T-cell (primary cell): ENCODE measurements at regions not wholly inside any gene's neighbourhood (a gene's known extent, or its start where the extent isn't known, plus 50 kb on each side); places are given as distances from the start of the nearest gene placed in this dataset.
"Not testable (repeated sequence)": the region's sequence is repeated elsewhere in the genome, so short reads cannot be mapped to it uniquely, and the experiment has no call there.

ENCODE experiments used
- ATAC-seq, 4 experiments: fragments of 200-7000 bp in 3 of 4; fragments of 150-1000 bp in 1 of 4; cut with Tn5 transposase; replicated peaks in 1 of 4; 1 replicate in 3 of 4; 2 replicates in 1 of 4; pipeline ENCODE4 v1.10.0; 2021; ENCODE audit warnings: moderate library complexity in 3 of 4, mild to moderate bottlenecking in 2 of 4, moderate number of reproducible peaks in 1 of 4
- CTCF ChIA-PET, 2 donors: fragments of 300-600 bp; sonication (Branson Sonifier 250); formaldehyde crosslinking; loops; one replicate each; lab custom pipeline; 2022; ENCODE audit warnings: antibody characterized with exemption in 2 of 2; lab: Charles Lee
- POLR2A ChIA-PET, 2 donors: fragments of 300-600 bp; sonication (Branson Sonifier 250); formaldehyde crosslinking; loops; one replicate each; lab custom pipeline; 2022; ENCODE audit warnings: antibody characterized with exemption in 2 of 2; lab: Charles Lee
- DNase-seq, 35 experiments: peaks; one replicate each; pipeline versions ENCODE4 v3.0.0 to v3.0.0-alpha.2; 2013 to 2023
- H3K27ac ChIP-seq: one replicate; pipeline ENCODE4 v1.5.1; 2013; ENCODE audit warnings: low read length
- H3K27me3 ChIP-seq, 2 experiments: replicated peaks in 1 of 2; 1 replicate in 1 of 2; 2 replicates in 1 of 2; pipeline versions ENCODE4 v1.6.1 to v1.7.0; 2013; ENCODE audit warnings: low read length in 1 of 2, mixed read lengths in 1 of 2; ENCODE audit not compliant: control insufficient read depth in 2 of 2, insufficient read depth in 2 of 2; ENCODE audit errors: extremely low read depth in 1 of 2
- H3K36me3 ChIP-seq, 2 donors: 1 replicate in 1 of 2; 2 replicates in 1 of 2; pipeline versions ENCODE4 v1.6.1 to v1.7.0; 2013; ENCODE audit warnings: low read length in 1 of 2; ENCODE audit not compliant: control insufficient read depth in 2 of 2, insufficient read depth in 1 of 2; ENCODE audit errors: extremely low read depth in 1 of 2
- H3K4me1 ChIP-seq, 2 experiments: 1 replicate in 1 of 2; 2 replicates in 1 of 2; pipeline versions ENCODE4 v1.6.1 to v1.7.0; 2013; ENCODE audit warnings: low read length in 2 of 2, mixed read lengths in 1 of 2; ENCODE audit not compliant: insufficient read depth in 2 of 2, control insufficient read depth in 1 of 2; ENCODE audit errors: extremely low read depth in 1 of 2
- H3K4me3 ChIP-seq, 2 donors: 1 replicate in 1 of 2; 2 replicates in 1 of 2; pipeline versions ENCODE4 v1.5.1 to v1.7.0; 2013; ENCODE audit warnings: mild to moderate bottlenecking in 2 of 2, low read length in 1 of 2, moderate library complexity in 1 of 2; ENCODE audit not compliant: control insufficient read depth in 1 of 2; ENCODE audit errors: extremely low read depth in 1 of 2
- H3K9me3 ChIP-seq: 2 replicates; pipeline ENCODE4 v1.7.0; 2013
- H3K27ac Mint-ChIP-seq, 2 donors: one replicate each; pipeline ENCODE4 v1.8.0; 2020 to 2021; ENCODE audit warnings: mild to moderate bottlenecking in 2 of 2, mixed read lengths in 2 of 2
- H3K27me3 Mint-ChIP-seq, 2 donors: one replicate each; pipeline ENCODE4 v1.8.0; 2021 to 2022; ENCODE audit warnings: mixed read lengths in 2 of 2
- H3K36me3 Mint-ChIP-seq: one replicate; pipeline ENCODE4 v1.8.0; 2021; ENCODE audit warnings: mixed read lengths
- H3K4me1 Mint-ChIP-seq, 3 donors: one replicate each; pipeline ENCODE4 v1.8.0; 2020 to 2022; ENCODE audit warnings: mixed read lengths in 3 of 3, mild to moderate bottlenecking in 1 of 3
- H3K4me3 Mint-ChIP-seq, 3 donors: one replicate each; pipeline ENCODE4 v1.8.0; 2020 to 2022; ENCODE audit warnings: mild to moderate bottlenecking in 3 of 3, mixed read lengths in 3 of 3, moderate library complexity in 3 of 3
- H3K9me3 Mint-ChIP-seq, 3 donors: one replicate each; pipeline ENCODE4 v1.8.0; 2020 to 2022; ENCODE audit warnings: mixed read lengths in 3 of 3
- WGBS: methylation state at CpG from one replicate; pipeline ENCODE4 v1.1.5; 2013; ENCODE audit warnings: missing lambda C conversion rate; ENCODE audit not compliant: insufficient coverage; 5-methylcytosine and 5-hydroxymethylcytosine counted together

GRCh38 chr7:136274636-136275345 lies 297.6 kb upstream of the MTPN start:
- H3K4me1 Mint-ChIP-seq: no peaks in the 10 kb centered on the region
- H3K9me3 Mint-ChIP-seq: peaks cover 0 to 13% (median 0%) of the 10 kb centered on the region in 3 donors
- Histone ChIP-seq H3K27ac (no peak overlapping the region), H3K27me3 (no peaks in the 10 kb centered on the region), H3K36me3 (no peaks in the 10 kb centered on the region), H3K4me1 (no peaks in the 10 kb centered on the region), H3K4me3 (no peak overlapping the region), H3K9me3 (no peaks in the 10 kb centered on the region)
- ATAC-seq: no peak
- ChIA-PET POLR2A (no interaction called here), CTCF (no interaction called here)
- no peak overlapping the region for H3K27ac Mint-ChIP-seq
- 100% methylated on average over 1 of the region's 1 CpG for WGBS
- no peaks in the 10 kb centered on the region for H3K36me3 Mint-ChIP-seq
- H3K27me3 Mint-ChIP-seq: no peaks in the 10 kb centered on the region
- no peak for DNase-seq
- H3K4me3 Mint-ChIP-seq: no peak overlapping the region

DNA sequence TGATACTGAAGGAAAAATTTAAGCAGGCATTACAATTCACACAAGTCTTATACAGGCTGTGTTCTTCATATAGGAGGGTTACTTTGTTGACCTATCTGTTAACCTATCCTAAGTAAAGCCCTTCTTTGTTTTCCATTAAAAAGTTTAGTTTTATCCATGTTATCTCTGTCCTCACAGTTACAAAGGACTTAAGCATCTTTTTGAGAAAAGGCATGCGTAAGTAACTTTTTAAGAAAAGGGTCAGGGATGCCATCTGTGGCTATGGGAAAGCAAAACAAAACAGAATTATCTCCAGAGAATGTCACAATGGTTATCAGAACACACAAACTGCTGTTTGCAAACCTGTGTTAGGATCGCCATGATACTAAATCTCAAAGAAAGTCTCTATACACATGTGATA lies 295.8 kb upstream of the MTPN start:
- ATAC-seq (no peak), DNase-seq (no peak)
- H3K4me1 ChIP-seq: no peaks in the 10 kb centered on the region
- no peaks in the 10 kb centered on the region for H3K27me3 Mint-ChIP-seq
- CTCF ChIA-PET: no interaction called here
- no peaks in the 10 kb centered on the region for H3K36me3 ChIP-seq
- no CpG with 5 or more reads among the region's 2 CpGs for WGBS
- H3K27me3 ChIP-seq: no peaks in the 10 kb centered on the region
- no peak overlapping the region for H3K27ac ChIP-seq
- no peak overlapping the region for H3K27ac Mint-ChIP-seq
- no peak overlapping the region for H3K4me3 Mint-ChIP-seq
- peaks cover 3 to 23% (median 13%) of the 10 kb centered on the region in 3 donors for H3K9me3 Mint-ChIP-seq
- no peaks in the 10 kb centered on the region for H3K36me3 Mint-ChIP-seq
- no peak overlapping the region for H3K4me3 ChIP-seq
- POLR2A ChIA-PET: no interaction called here
- H3K9me3 ChIP-seq: no peaks in the 10 kb centered on the region
- H3K4me1 Mint-ChIP-seq: no peaks in the 10 kb centered on the region

- WGBS: 100% methylated on average over 1 of the region's 2 CpGs
- Mint-ChIP-seq H3K36me3 (no peaks in the 10 kb centered on the region), H3K4me1 (no peaks in the 10 kb centered on the region), H3K9me3 (peaks cover 17 to 36% (median 22%) of the 10 kb centered on the region in 3 donors), H3K4me3 (no peak overlapping the region), H3K27me3 (no peaks in the 10 kb centered on the region), H3K27ac (no peak overlapping the region)
- Histone ChIP-seq H3K36me3 (no peaks in the 10 kb centered on the region), H3K4me3 (no peak overlapping the region), H3K9me3 (peaks cover 3% of the 10 kb centered on the region), H3K27me3 (no peaks in the 10 kb centered on the region), H3K4me1 (no peaks in the 10 kb centered on the region), H3K27ac (no peak overlapping the region)
- CTCF ChIA-PET: no interaction called here
- DNase-seq: no peak
- POLR2A ChIA-PET: no interaction called here
- ATAC-seq: no peak
These were observed 290.7 kb upstream of the MTPN start for GRCh38 chr7:136267822-136268221.

- ChIA-PET CTCF (no interaction called here), POLR2A (no interaction called here)
- ATAC-seq: no peak
- Mint-ChIP-seq H3K4me3 (no peak overlapping the region), H3K4me1 (no peaks in the 10 kb centered on the region), H3K36me3 (no peaks in the 10 kb centered on the region), H3K27me3 (no peaks in the 10 kb centered on the region), H3K9me3 (peaks cover 22 to 47% (median 28%) of the 10 kb centered on the region in 3 donors), H3K27ac (no peak overlapping the region)
- H3K4me1 ChIP-seq: no peaks in the 10 kb centered on the region
- no peak overlapping the region for H3K27ac ChIP-seq
- no peaks in the 10 kb centered on the region for H3K36me3 ChIP-seq
- no peaks in the 10 kb centered on the region for H3K27me3 ChIP-seq
- no peak overlapping the region for H3K4me3 ChIP-seq
- DNase-seq: no peak
- peaks cover 3% of the 10 kb centered on the region for H3K9me3 ChIP-seq
These were observed 289.3 kb upstream of the MTPN start for GRCh38 chr7:136266457-136266856.

GRCh38 chr7:136264304-136264703 lies 287.1 kb upstream of the MTPN start:
- H3K4me3 ChIP-seq, DNase-seq, POLR2A ChIA-PET, H3K27ac ChIP-seq, H3K36me3 ChIP-seq, H3K27ac Mint-ChIP-seq, H3K9me3 ChIP-seq, ATAC-seq, H3K4me1 ChIP-seq, H3K27me3 Mint-ChIP-seq, CTCF ChIA-PET, H3K27me3 ChIP-seq, H3K36me3 Mint-ChIP-seq, H3K4me1 Mint-ChIP-seq, H3K4me3 Mint-ChIP-seq: not testable (repeated sequence)
- WGBS: 63% methylated on average over 5 of the region's 5 CpGs
- H3K9me3 Mint-ChIP-seq: peaks cover 31 to 63% (median 33%) of the 10 kb centered on the region in 3 donors

DNA sequence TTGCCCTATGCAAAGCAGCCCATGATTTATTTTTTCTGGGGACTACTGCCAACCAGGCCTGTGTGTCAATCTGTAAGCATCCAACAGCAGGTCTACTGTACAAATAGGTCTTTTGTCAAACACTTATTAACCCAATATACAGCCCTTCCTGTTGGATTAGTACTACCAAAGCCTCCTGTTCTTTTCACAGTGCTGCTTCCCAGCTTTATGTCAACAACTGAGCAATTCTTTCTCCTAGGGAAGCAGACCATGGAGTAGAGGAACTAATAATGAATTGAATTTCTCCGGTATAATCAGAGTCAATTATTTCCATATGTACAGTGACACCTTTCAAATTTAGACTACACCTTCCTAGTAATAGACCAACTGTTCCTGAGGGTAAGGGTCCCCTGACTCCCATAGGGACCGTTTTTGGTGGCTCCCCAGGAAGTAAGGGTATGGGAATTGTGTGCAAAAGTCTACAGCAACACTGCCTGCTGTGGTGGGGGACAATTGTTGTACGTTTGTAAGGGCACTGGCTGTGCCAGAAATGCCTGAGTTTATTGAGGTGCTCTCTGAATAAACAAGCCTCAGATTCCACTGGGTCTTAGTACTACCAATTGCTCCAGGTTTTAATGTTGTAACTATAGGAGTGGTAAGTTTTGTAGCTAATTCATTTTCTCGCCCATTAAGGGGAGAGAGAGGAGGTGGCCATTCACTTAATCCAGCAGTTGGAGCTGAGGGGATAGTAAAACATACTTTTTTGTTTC lies 286.1 kb upstream of the MTPN start:
- H3K27me3 Mint-ChIP-seq, H3K36me3 ChIP-seq, H3K27me3 ChIP-seq, H3K27ac Mint-ChIP-seq, ATAC-seq, DNase-seq, POLR2A ChIA-PET, H3K4me1 ChIP-seq, CTCF ChIA-PET, H3K4me3 Mint-ChIP-seq, H3K27ac ChIP-seq, H3K4me1 Mint-ChIP-seq, H3K4me3 ChIP-seq, H3K9me3 ChIP-seq, H3K36me3 Mint-ChIP-seq: not testable (repeated sequence)
- 0% methylated on average over 1 of the region's 4 CpGs for WGBS
- H3K9me3 Mint-ChIP-seq: peaks cover 24 to 54% (median 33%) of the 10 kb centered on the region in 3 donors
